ENCODE measurements at regions not wholly inside any gene's neighbourhood (a gene's known extent, or its start where the extent isn't known, plus 50 kb on each side); places are given as distances from the start of the nearest gene placed in this dataset.

- no peak for DNase-seq
These were observed 293.1 kb downstream of the ARHGAP12 start for GRCh38 chr10:31635415-31636065.

GRCh38 chr10:31635009-31635408 lies 293.6 kb downstream of the ARHGAP12 start:
- no peak for DNase-seq

GRCh38 chr10:31630861-31631567 lies 297.6 kb downstream of the ARHGAP12 start:
- DNase-seq, result peak; percentile 18

GRCh38 chr10:31625566-31625965 lies 303.1 kb downstream of the ARHGAP12 start:
- no peak for DNase-seq

- DNase-seq, result no peak
These were observed 304.0 kb downstream of the ARHGAP12 start for GRCh38 chr10:31624611-31625010.

- no peak for DNase-seq
These were observed 304.7 kb downstream of the ARHGAP12 start for GRCh38 chr10:31623947-31624346.

GRCh38 chr10:31623466-31623865 lies 304.4 kb downstream of the ZEB1 start:
- DNase-seq, result no peak

- DNase-seq, result no peak
These were observed 304.0 kb downstream of the ZEB1 start for GRCh38 chr10:31622978-31623377.

GRCh38 chr10:31621733-31622132 lies 302.7 kb downstream of the ZEB1 start:
- DNase-seq, result no peak

- DNase-seq, result peak; percentile 77
These were observed 301.5 kb downstream of the ZEB1 start for GRCh38 chr10:31620226-31621151.

GRCh38 chr10:31619531-31620061 lies 300.6 kb downstream of the ZEB1 start:
- no peak for DNase-seq

- no peak for DNase-seq
These were observed 299.7 kb downstream of the ZEB1 start for GRCh38 chr10:31618541-31619291.

GRCh38 chr10:31617757-31618156 lies 298.7 kb downstream of the ZEB1 start:
- DNase-seq, result no peak

- DNase-seq, result no peak
These were observed 298.1 kb downstream of the ZEB1 start for GRCh38 chr10:31617133-31617532.

GRCh38 chr10:31615129-31615528 lies 296.1 kb downstream of the ZEB1 start:
- no peak for DNase-seq

GRCh38 chr10:31614611-31615010 lies 295.6 kb downstream of the ZEB1 start:
- no peak for DNase-seq

GRCh38 chr10:31612082-31612481 lies 293.1 kb downstream of the ZEB1 start:
- no peak for DNase-seq

- DNase-seq, result no peak
These were observed 292.1 kb downstream of the ZEB1 start for GRCh38 chr10:31611161-31611560.

- DNase-seq, result no peak
These were observed 288.5 kb downstream of the ZEB1 start for GRCh38 chr10:31607481-31607880.

- DNase-seq, result no peak
These were observed 287.8 kb downstream of the ZEB1 start for GRCh38 chr10:31606841-31607240.

GRCh38 chr10:31605861-31606525 lies 287.0 kb downstream of the ZEB1 start:
- no peak for DNase-seq

- no peak for DNase-seq
These were observed 286.4 kb downstream of the ZEB1 start for GRCh38 chr10:31605426-31605825.
